Inferior parietal cortex (tissue), 1 donor: ENCODE measurements at regions not wholly inside any gene's neighbourhood (a gene's known extent, or its start where the extent isn't known, plus 50 kb on each side); places are given as distances from the start of the nearest gene placed in this dataset.
"Not testable (repeated sequence)": the region's sequence is repeated elsewhere in the genome, so short reads cannot be mapped to it uniquely, and the experiment has no call there.

Experiments
- DNase-seq: peaks from one replicate; pipeline ENCODE4 v3.0.0-alpha.2; 2016; ENCODE audit errors: extremely low spot score

GRCh38 chr3:88408935-88409334, 259.2 kb downstream of the C3orf38 start:
- no peak for DNase-seq

DNA sequence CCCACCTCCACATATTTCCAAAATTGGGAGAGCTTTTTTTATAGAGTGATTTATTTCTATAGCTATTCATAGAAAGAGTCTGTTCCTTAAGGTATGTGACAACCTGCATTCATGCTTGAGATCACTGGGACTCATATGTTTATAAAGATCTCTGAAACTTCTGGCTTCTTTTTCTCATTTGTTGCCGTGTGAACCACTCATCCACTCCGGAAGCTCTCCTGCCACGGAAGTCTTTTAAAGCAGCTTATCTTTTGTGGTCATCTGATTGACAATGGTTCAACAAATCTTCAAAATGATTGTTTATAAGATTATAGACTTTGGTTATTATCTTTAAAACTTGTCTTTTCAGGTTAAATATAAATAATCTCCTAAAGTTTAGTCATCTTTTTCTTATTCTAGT, 260.5 kb downstream of the C3orf38 start:
- DNase-seq = no peak

GRCh38 chr3:88412346-88412745, 262.6 kb downstream of the C3orf38 start:
- DNase-seq = no peak

- DNase-seq = no peak
Measured at GRCh38 chr3:88416436-88416835, 266.7 kb downstream of the C3orf38 start.

GRCh38 chr3:88418219-88418618, 268.5 kb downstream of the C3orf38 start:
- no peak for DNase-seq

- peak; percentile 45 for DNase-seq
Measured at GRCh38 chr3:88433568-88433967, 283.8 kb downstream of the C3orf38 start.

DNA sequence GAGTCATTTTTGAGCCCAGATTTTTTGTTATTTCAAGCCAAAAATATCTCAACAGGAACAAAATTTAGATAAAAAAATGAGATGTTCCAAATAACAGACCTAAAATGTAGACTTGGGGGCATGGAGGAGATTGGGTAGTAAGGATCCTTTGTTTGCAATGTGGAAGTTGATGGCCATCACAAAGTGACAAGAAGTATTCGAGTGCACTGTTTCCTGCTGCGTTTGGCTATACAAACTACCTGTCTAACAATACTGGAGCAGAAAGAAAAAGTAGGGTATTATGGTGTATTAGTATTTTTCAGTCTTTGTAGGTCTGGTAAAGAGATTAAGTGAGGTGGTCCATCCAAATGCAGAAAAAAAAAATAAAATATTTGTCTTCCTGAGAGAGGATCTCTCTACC, 284.2 kb downstream of the C3orf38 start:
- DNase-seq = peak; percentile 13

GRCh38 chr3:88440701-88441100, 290.9 kb downstream of the C3orf38 start:
- no peak for DNase-seq

DNA sequence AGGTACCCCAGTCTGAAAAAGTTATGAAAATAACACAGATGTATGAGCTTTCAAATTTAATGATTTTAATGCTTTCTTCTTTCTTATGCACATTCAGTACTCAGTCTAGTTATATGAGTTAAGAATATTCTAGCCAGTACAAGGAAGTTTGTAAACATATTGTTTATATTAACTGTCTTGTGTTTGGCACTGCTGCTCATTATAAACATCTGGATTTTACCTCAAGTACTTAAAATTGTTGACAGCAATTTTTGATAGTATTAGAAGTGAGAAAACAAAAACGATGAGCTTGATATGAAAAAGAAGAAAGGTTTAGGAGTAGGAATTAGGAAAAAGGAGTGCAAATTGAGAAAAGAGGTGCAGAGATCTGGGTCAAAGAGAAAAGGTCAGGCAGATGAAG, 293.3 kb downstream of the C3orf38 start:
- no peak for DNase-seq

GRCh38 chr3:88444251-88444650, 294.5 kb downstream of the C3orf38 start:
- DNase-seq = no peak

DNA sequence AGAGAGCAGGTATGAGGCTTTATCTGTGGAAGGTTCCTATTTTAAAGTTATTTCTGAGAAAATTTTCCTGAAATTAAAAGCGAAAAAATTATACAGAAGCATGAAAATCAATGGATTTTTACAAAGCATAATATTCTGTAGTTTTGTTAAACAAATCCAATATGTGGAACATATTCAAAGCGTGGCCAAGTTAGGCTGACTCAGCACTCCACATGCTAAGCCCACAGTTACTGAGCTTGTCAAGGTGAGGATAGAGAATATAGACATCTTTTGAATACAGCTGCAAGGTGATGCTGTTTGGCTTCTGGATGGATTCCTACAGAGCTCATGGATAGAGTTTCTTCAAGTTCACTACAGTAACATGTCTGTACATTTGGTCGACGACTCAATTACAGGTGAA, 302.5 kb downstream of the C3orf38 start:
- DNase-seq = no peak

- no peak for DNase-seq
Measured at GRCh38 chr3:88460369-88460768, 310.6 kb downstream of the C3orf38 start.

DNA sequence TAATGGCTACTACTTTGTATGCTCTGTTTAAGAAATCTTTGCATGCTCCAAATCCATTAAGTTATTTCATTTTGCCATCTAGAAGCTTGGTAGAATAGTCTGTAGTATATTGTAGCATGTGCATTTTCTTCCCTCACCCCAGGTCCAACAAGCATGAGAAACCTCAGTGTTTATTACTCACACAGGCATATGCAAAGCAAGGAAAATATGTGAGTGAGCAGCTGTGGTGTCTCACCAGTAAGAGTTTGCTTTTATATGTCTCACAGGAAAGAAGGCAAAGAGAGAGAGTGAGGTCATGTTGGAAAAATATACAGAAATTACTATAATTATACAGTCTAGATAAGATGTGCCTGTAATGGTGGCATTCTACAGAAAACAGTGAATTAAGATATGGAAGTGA, 312.5 kb downstream of the C3orf38 start:
- no peak for DNase-seq

GRCh38 chr3:88467191-88467590, 317.4 kb downstream of the C3orf38 start:
- no peak for DNase-seq

- no peak for DNase-seq
Measured at GRCh38 chr3:88469216-88469615, 319.5 kb downstream of the C3orf38 start.

- DNase-seq = no peak
Measured at GRCh38 chr3:88478460-88478859, 328.7 kb downstream of the C3orf38 start.

DNA sequence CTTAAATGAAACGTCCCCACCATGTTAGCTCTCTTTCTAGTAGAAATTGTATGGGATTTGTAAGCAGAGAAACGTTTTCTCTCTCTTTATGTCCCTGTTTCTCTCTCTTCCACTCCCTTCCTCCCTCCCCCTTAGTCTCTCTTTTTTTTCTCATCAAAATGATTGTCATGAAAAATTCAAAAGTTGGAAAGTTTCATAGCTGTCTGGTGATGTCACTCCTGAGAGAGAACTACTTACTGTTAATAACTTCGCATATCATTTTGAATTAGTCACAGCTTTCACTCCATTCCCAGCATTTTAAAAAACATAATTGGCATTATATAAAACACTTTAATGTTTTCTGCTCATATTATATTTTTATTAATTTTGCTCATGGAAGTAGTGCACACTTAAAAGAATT, 331.1 kb downstream of the C3orf38 start:
- DNase-seq = no peak

GRCh38 chr3:88485001-88485400, 335.2 kb downstream of the C3orf38 start:
- no peak for DNase-seq

DNA sequence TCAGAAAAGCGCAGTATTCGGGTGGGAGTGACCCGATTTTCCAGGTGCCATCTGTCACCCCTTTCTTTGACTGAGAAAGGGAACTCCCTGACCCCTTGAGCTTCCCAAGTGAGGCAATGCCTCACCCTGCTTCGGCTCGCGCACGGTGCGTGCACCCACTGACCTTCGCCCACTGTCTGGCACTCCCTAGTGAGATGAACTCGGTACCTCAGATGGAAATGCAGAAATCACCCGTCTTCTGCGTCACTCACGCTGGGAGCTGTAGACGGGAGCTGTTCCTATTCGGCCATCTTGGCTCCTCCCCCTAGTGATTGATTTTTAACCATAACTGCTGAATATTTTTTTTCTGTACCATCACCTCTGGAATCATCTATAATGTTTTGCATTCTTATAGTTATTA, 359.1 kb downstream of the C3orf38 start:
- not testable (repeated sequence) for DNase-seq

DNA sequence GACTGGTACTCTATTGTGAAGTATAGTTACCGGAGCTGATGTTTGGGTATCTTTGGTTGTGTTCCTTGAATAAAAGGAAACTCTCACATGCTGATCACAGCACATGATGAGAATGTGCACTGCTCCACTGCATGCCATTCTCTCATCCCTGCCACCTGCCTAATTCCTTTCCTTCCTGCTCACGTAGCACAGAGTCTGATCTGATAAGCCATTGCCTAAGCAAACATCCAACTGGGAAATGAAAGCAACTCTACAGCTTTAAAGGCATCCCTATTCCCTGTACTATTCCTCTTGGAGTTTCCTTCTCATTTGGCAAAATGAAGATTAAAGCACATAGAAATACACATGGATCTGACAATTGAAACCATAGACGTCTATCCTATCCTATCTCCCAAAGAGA, 359.8 kb downstream of the C3orf38 start:
- no peak for DNase-seq

GRCh38 chr3:88528494-88528893, 378.7 kb downstream of the C3orf38 start:
- no peak for DNase-seq

GRCh38 chr3:88534534-88534933, 384.8 kb downstream of the C3orf38 start:
- no peak for DNase-seq

DNA sequence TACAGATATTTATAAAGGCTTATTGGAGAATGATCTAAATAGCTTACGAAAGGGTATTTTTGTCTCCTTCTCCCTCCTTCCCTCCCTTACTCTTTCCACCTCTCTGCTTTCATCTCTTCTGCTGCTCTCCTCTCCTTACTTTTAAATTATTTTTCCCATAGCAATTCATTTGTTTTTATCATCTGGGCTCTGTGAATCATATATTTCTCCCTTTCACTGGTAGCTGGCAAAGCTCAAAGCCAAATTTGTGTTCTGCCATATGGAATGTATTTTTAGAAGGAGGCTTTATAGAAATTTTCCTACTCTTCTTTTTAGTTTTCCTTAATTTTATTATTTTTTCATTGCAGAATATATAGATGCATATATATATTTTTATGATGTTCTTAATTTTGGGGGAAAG, 385.8 kb downstream of the C3orf38 start:
- DNase-seq = peak; percentile 35

DNA sequence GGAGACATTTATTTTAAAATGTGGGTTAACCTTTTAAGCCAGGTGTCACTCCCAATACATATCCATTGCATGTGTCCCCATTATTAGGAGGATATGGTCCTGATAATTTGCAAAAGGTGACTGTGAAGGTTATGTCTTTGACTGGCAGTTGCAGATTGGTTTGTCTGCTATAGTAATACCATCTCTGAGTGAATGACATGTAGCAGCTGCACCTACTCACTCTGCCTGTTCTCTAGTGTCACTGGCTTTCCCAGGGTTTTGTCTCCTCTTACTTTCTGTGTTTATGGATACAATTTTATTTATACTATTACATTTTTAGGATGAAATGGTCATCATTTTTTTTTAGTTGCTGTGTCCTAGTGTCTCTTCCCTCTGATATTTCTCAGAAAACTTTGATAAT, 393.2 kb downstream of the C3orf38 start:
- no peak for DNase-seq

- no peak for DNase-seq
Measured at GRCh38 chr3:88572450-88572849, 422.7 kb downstream of the C3orf38 start.
